ENCODE measurements at regions not wholly inside any gene's neighbourhood (a gene's known extent, or its start where the extent isn't known, plus 50 kb on each side); places are given as distances from the start of the nearest gene placed in this dataset.
"Not testable (repeated sequence)": the region's sequence is repeated elsewhere in the genome, so short reads cannot be mapped to it uniquely, and the experiment has no call there.

DNA sequence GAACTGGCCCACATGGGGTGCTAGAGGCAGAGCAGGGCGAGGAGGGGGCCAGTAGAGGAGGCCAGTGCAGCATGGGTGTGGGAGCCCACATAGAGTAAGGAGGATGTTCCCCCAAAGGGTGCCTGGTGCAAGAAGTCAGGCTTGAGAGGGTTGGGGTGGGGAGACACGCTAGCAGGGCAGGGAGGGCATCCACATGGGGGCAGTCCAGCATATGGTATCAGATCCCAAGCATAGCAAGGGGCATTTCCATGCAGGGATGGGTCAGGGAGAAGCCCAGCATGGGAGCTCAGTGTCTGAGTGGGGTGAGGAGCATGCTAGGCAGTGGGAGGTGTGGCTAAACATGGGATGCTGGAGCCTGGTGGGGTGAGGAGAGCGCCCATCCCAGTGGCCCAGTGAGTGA lies 213.7 kb downstream of the COPRS start:
- Histone ChIP-seq H3K9me3 (peaks cover 2% of the 10 kb centered on the region in 2 donors), H3K36me3 (no peaks in the 10 kb centered on the region), H3K27ac (no peak overlapping the region), H3K4me1 (no peaks in the 10 kb centered on the region), H3K27me3 (no peaks in the 10 kb centered on the region), H3K4me3 (no peak overlapping the region)
- in situ Hi-C loops (cut with MboI; ENCODE audit: low pct_ligation_motif_present in 1 of 4, low pct_unique_long_range_greater_than_20kb in 1 of 4, low sequenced_read_pairs in 3 of 4) (no loop called here), intact Hi-C loops (cut with DNase I; ENCODE audit: low total_unique reads) (no loop called here)
- DNase-seq, result no peak
- TF ChIP-seq POLR2A (IDR thresholded peaks at IDR 0.05) (no peak), EP300 (IDR thresholded peaks at IDR 0.05; ENCODE audit: low read depth) (no peak), POLR2AphosphoS5 (IDR thresholded peaks at IDR 0.05) (no peak)
- TF ChIP-seq, protein P1, sequence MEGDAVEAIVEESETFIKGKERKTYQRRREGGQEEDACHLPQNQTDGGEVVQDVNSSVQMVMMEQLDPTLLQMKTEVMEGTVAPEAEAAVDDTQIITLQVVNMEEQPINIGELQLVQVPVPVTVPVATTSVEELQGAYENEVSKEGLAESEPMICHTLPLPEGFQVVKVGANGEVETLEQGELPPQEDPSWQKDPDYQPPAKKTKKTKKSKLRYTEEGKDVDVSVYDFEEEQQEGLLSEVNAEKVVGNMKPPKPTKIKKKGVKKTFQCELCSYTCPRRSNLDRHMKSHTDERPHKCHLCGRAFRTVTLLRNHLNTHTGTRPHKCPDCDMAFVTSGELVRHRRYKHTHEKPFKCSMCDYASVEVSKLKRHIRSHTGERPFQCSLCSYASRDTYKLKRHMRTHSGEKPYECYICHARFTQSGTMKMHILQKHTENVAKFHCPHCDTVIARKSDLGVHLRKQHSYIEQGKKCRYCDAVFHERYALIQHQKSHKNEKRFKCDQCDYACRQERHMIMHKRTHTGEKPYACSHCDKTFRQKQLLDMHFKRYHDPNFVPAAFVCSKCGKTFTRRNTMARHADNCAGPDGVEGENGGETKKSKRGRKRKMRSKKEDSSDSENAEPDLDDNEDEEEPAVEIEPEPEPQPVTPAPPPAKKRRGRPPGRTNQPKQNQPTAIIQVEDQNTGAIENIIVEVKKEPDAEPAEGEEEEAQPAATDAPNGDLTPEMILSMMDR (IDR thresholded peaks at IDR 0.05), result no peak
- 80 to 89% methylated on average over 1 to 3 of the region's 3 CpGs for WGBS, 2 donors (ENCODE audit: low coverage in 1 of 2)

DNA sequence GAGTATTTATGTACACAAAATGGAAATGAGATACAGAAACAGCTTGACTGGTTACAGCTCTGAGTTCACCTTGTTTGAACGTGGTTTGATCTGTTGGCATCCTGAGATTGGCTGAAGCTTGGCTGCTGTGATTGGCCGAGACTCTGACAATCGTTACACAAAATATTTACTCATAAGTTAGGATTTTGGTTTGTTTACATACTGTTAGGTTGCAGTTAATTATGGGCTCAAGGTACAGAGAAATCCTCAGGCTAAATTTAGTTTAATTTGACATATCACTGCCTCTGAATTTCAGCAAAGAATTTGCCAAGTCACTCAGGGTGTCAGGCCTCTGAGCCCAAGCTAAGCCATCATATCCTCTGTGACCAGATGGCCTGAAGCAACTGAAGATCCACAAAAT lies 227.3 kb downstream of the COPRS start:
- in situ Hi-C loops (cut with MboI; ENCODE audit: low pct_ligation_motif_present in 1 of 4, low pct_unique_long_range_greater_than_20kb in 1 of 4, low sequenced_read_pairs in 3 of 4), result no loop called here
- H3K4me3 ChIP-seq, result no peak overlapping the region
- no peaks in the 10 kb centered on the region for H3K27me3 ChIP-seq
- H3K36me3 ChIP-seq, result no peaks in the 10 kb centered on the region
- DNase-seq, result no peak
- WGBS, 2 donors (ENCODE audit: low coverage in 1 of 2), result 44 to 66% methylated on average over 3 of the region's 3 CpGs
- no peaks in the 10 kb centered on the region for H3K9me3 ChIP-seq
- H3K27ac ChIP-seq, result no peak overlapping the region
- TF ChIP-seq EP300 (IDR thresholded peaks at IDR 0.05; ENCODE audit: low read depth), result no peak
- no peak for TF ChIP-seq POLR2AphosphoS5 (IDR thresholded peaks at IDR 0.05)
- no peak for TF ChIP-seq POLR2A (IDR thresholded peaks at IDR 0.05)
- intact Hi-C loops (cut with DNase I; ENCODE audit: low total_unique reads), result no loop called here
- no peaks in the 10 kb centered on the region for H3K4me1 ChIP-seq

DNA sequence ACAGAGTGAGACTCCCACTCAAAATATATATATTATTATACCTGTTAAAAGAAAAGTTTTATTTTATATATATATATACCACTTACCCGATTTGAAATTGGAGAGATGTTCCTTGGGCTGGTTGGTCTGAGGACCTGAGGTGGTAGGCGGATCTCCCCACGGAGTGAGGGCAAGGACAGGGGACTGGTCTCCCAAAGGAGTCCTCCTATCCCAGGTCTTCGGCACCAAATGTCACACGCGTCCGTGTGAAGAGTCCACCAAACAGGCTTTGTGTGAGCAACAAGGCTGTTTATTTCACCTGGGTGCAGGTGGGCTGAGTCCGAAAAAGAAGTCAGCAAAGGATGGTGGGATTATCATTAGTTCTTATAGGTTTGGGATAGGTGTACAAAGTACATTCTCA lies 228.2 kb downstream of the COPRS start:
- in situ Hi-C loops (cut with MboI; ENCODE audit: low pct_ligation_motif_present in 1 of 4, low pct_unique_long_range_greater_than_20kb in 1 of 4, low sequenced_read_pairs in 3 of 4); intact Hi-C loops (cut with DNase I; ENCODE audit: low total_unique reads): not testable (repeated sequence)

DNA sequence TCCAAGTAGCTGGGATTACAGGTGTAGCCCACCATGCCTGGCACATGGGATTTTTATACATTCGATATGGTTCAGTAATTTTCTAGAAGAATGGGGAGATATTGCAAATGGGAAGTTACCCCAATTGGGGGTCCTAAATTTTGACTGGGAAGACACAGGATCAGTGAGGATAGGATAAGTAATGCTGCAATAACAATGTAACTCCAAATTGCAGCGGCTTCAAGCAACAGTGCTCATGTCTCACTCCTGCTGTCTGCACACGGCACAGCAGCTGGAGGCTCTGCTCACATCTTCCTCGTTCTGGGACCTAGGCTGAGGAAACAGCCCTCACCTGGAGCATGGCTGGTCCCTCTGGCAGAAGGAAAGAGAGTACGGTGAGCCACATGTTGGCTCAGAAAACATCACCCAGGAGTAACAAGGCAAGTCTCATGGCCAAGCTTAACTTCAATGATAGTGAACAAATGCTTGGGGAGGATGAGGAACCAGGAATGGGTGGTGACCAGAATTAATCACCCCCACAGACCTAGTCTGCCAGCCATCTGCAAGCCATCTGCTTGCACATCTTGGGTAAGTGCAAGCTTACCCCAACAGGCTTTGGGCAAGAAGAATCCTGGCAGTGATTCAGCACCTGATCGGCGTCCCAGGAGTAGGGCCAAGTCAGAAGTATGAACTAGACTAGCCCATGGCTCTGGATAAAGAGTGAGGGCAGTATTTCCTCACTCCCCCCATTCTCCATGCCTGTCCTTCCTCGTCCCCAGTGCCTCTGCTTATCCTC lies 229.2 kb downstream of the COPRS start:
- Histone ChIP-seq H3K36me3 (no peaks in the 10 kb centered on the region), H3K27me3 (no peaks in the 10 kb centered on the region), H3K9me3 (peaks cover 0 to 2% of the 10 kb centered on the region in 2 donors), H3K4me3 (no peak overlapping the region), H3K27ac (no peak overlapping the region), H3K4me1 (no peaks in the 10 kb centered on the region)
- 67 to 68% methylated on average over 1 to 8 of the region's 8 CpGs for WGBS, 2 donors (ENCODE audit: low coverage in 1 of 2)
- intact Hi-C loops (cut with DNase I; ENCODE audit: low total_unique reads) (no loop called here), in situ Hi-C loops (cut with MboI; ENCODE audit: low pct_ligation_motif_present in 1 of 4, low pct_unique_long_range_greater_than_20kb in 1 of 4, low sequenced_read_pairs in 3 of 4) (no loop called here)
- no peak for TF ChIP-seq POLR2A (IDR thresholded peaks at IDR 0.05)
- TF ChIP-seq, protein P1 (IDR thresholded peaks at IDR 0.05), result no peak
- no peak for TF ChIP-seq POLR2AphosphoS5 (IDR thresholded peaks at IDR 0.05)
- no peak for TF ChIP-seq EP300 (IDR thresholded peaks at IDR 0.05; ENCODE audit: low read depth)
- DNase-seq, result no peak

More for the DNA sequence above, 228.2 kb downstream of the COPRS start:
- not testable (repeated sequence) for H3K27ac ChIP-seq, H3K4me1 ChIP-seq, H3K36me3 ChIP-seq, H3K9me3 ChIP-seq, H3K4me3 ChIP-seq, H3K27me3 ChIP-seq, DNase-seq
- WGBS, 2 donors (ENCODE audit: low coverage in 1 of 2), result 94% methylated on average over 8 of the region's 8 CpGs; no CpG with 5 or more reads in 1 of the 2 donors

DNA sequence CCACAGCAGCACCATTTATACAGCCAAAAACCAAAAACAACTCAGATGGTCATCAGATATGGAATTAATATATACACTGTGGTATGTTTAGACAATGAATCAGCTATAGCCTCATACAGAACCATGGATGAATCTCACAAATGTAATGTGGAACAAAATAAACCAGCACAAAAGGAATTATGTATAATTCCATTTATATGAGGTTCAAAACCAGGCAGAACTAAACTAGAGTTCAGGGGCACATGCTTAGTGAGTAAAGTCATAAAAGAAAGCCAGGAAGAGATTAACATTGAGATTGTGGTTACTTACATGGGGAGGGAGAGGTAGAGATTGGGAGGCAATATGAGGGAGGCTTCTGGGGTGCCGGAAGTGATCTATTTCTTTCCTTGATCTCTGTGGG lies 231.1 kb downstream of the COPRS start:
- DNase-seq, result no peak
- H3K27ac ChIP-seq, result no peak overlapping the region
- in situ Hi-C loops (cut with MboI; ENCODE audit: low pct_ligation_motif_present in 1 of 4, low pct_unique_long_range_greater_than_20kb in 1 of 4, low sequenced_read_pairs in 3 of 4) (no loop called here), intact Hi-C loops (cut with DNase I; ENCODE audit: low total_unique reads) (no loop called here)
- no peaks in the 10 kb centered on the region for H3K4me1 ChIP-seq
- no peaks in the 10 kb centered on the region for H3K27me3 ChIP-seq
- no peaks in the 10 kb centered on the region for H3K36me3 ChIP-seq
- no peak overlapping the region for H3K4me3 ChIP-seq
- peaks cover 5 to 7% of the 10 kb centered on the region in 2 donors for H3K9me3 ChIP-seq
- TF ChIP-seq POLR2AphosphoS5 (IDR thresholded peaks at IDR 0.05) (no peak), EP300 (IDR thresholded peaks at IDR 0.05; ENCODE audit: low read depth) (no peak), POLR2A (IDR thresholded peaks at IDR 0.05) (no peak)
- TF ChIP-seq, protein P1 (IDR thresholded peaks at IDR 0.05), result no peak
- WGBS, 2 donors (ENCODE audit: low coverage in 1 of 2), result 80 to 83% methylated on average over 1 of the region's 1 CpG
